H1 (cell line): ENCODE measurements at regions not wholly inside any gene's neighbourhood (a gene's known extent, or its start where the extent isn't known, plus 50 kb on each side); places are given as distances from the start of the nearest gene placed in this dataset.

ENCODE experiments used
- CTCF ChIA-PET: fragments of 300-600 bp; sonication (Branson Sonifier 250); formaldehyde crosslinking; loops from one replicate; lab custom pipeline; 2021; ENCODE audit not compliant: partially characterized antibody; lab: Charles Lee
- POLR2A ChIA-PET: fragments of 300-600 bp; sonication (Branson Sonifier 250); formaldehyde crosslinking; loops from one replicate; lab custom pipeline; 2021; ENCODE audit warnings: inconsistent platforms; ENCODE audit not compliant: partially characterized antibody; lab: Charles Lee
- DNase-seq, 2 experiments: peaks; one replicate each; pipeline versions ENCODE4 v3.0.0 to v3.0.0-alpha.2; 2010 to 2022; ENCODE audit warnings: low spot score in 2 of 2, low read depth in 1 of 2, mixed read lengths in 1 of 2
- FAIRE-seq: peaks from 2 replicates; lab custom pipeline; 2011; peaks lifted over from hg19 to GRCh38; lab: Jason Lieb, UNC
- H2AFZ ChIP-seq: 2 replicates; pipeline ENCODE4 v1.8.1; 2012; ENCODE audit warnings: low read length, inconsistent platforms
- H2AK5ac ChIP-seq: 2 replicates; pipeline ENCODE4 v1.6.1; 2013; ENCODE audit warnings: low read depth, low read length
- H2BK120ac ChIP-seq: replicated peaks from 2 replicates; pipeline ENCODE3; 2013; ENCODE audit warnings: low read depth, low read length, inconsistent platforms
- H2BK12ac ChIP-seq: 2 replicates; pipeline ENCODE4 v1.6.1; 2013; ENCODE audit warnings: low read depth, low read length
- H2BK15ac ChIP-seq: 2 replicates; pipeline ENCODE4 v1.6.1; 2013; ENCODE audit warnings: low read length
- H2BK20ac ChIP-seq: 2 replicates; pipeline ENCODE4 v1.6.1; 2013; ENCODE audit warnings: low read length
- H2BK5ac ChIP-seq: 2 replicates; pipeline ENCODE4 v1.6.1; 2013; ENCODE audit warnings: low read depth, low read length
- H3K14ac ChIP-seq: 2 replicates; pipeline ENCODE4 v1.6.1; 2013; ENCODE audit warnings: inconsistent platforms; ENCODE audit not compliant: insufficient read length
- H3K18ac ChIP-seq: 2 replicates; pipeline ENCODE4 v1.6.1; 2013; ENCODE audit warnings: low read length; ENCODE audit errors: extremely low read depth
- H3K23ac ChIP-seq: 2 replicates; pipeline ENCODE4 v1.6.1; 2013; ENCODE audit warnings: inconsistent platforms; ENCODE audit not compliant: insufficient read length
- H3K23me2 ChIP-seq: 2 replicates; pipeline ENCODE4 v1.6.1; 2013; ENCODE audit warnings: low read depth, low read length
- H3K27ac ChIP-seq: 2 replicates; pipeline ENCODE4 v1.6.1; 2011; ENCODE audit warnings: low read depth, low read length, inconsistent platforms
- H3K27me3 ChIP-seq, 4 experiments: replicated peaks in 1 of 4; 1 replicate in 1 of 4; 2 replicates in 3 of 4; pipeline versions ENCODE4 v1.6.1 to v1.8.1; 2011 to 2013; ENCODE audit warnings: low read length in 3 of 4, mild to moderate bottlenecking in 3 of 4, inconsistent platforms in 2 of 4, mixed read lengths in 2 of 4, moderate library complexity in 1 of 4; ENCODE audit not compliant: control insufficient read depth in 3 of 4, insufficient read depth in 3 of 4; ENCODE audit errors: extremely low read depth in 1 of 4
- H3K36me3 ChIP-seq, 4 experiments: 2 replicates each; pipeline versions ENCODE4 v1.6.1 to v1.8.1; 2011 to 2013; ENCODE audit warnings: mild to moderate bottlenecking in 4 of 4, low read length in 3 of 4, moderate library complexity in 2 of 4, control low read depth in 1 of 4, inconsistent platforms in 1 of 4; ENCODE audit not compliant: insufficient read depth in 4 of 4, control insufficient read depth in 2 of 4
- H3K4ac ChIP-seq: replicated peaks from 2 replicates; pipeline ENCODE3; 2013; ENCODE audit warnings: low read length, low read depth, mixed read lengths, inconsistent platforms; ENCODE audit not compliant: insufficient read length
- H3K4me1 ChIP-seq, 4 experiments: replicated peaks in 1 of 4; 1 replicate in 1 of 4; 2 replicates in 3 of 4; pipeline versions ENCODE4 v1.6.1 to v1.8.1; 2011 to 2013; ENCODE audit warnings: low read length in 3 of 4, inconsistent platforms in 2 of 4, mixed read lengths in 1 of 4; ENCODE audit not compliant: insufficient read depth in 4 of 4, control insufficient read depth in 3 of 4
- H3K4me2 ChIP-seq, 2 experiments: 2 replicates each; pipeline versions ENCODE4 v1.6.1 to v1.8.1; 2011 to 2013; ENCODE audit warnings: low read depth in 2 of 2, low read length in 2 of 2, control low read depth in 1 of 2, inconsistent platforms in 1 of 2, mild to moderate bottlenecking in 1 of 2; ENCODE audit not compliant: insufficient read depth in 1 of 2
- H3K4me3 ChIP-seq, 4 experiments: fragments of 200-600, 300-600 bp in 1 of 4; sonication (generic), shearing (Covaris generic), sonication (Bioruptor Twin) in 1 of 4; 2 replicates each; pipeline versions ENCODE4 v1.5.1 to v1.8.1; 2011 to 2016; ENCODE audit warnings: low read length in 4 of 4, low read depth in 3 of 4, control low read depth in 2 of 4, inconsistent platforms in 2 of 4, mild to moderate bottlenecking in 2 of 4, mixed read lengths in 1 of 4, moderate library complexity in 1 of 4; ENCODE audit not compliant: insufficient read depth in 2 of 4; ENCODE audit errors: extremely low read depth in 1 of 4
- H3K56ac ChIP-seq: replicated peaks from 2 replicates; pipeline ENCODE3; 2013; ENCODE audit warnings: low read depth, mild to moderate bottlenecking, mixed read lengths, low read length, inconsistent platforms; ENCODE audit not compliant: insufficient read length
- H3K79me1 ChIP-seq: 2 replicates; pipeline ENCODE4 v1.6.1; 2013; ENCODE audit warnings: low read depth, low read length, control low read depth
- H3K79me2 ChIP-seq, 2 experiments: 2 replicates each; pipeline versions ENCODE4 v1.6.1 to v1.8.1; 2012 to 2013; ENCODE audit warnings: low read length in 2 of 2, mild to moderate bottlenecking in 2 of 2, inconsistent platforms in 1 of 2; ENCODE audit not compliant: insufficient read depth in 2 of 2, control insufficient read depth in 1 of 2
- H3K9ac ChIP-seq, 4 experiments: replicated peaks in 1 of 4; 1 replicate in 1 of 4; 2 replicates in 3 of 4; pipeline versions ENCODE4 v1.6.1 to v1.8.1; 2011 to 2013; ENCODE audit warnings: low read depth in 3 of 4, low read length in 3 of 4, control low read depth in 2 of 4, mild to moderate bottlenecking in 2 of 4, moderate library complexity in 2 of 4, inconsistent platforms in 1 of 4; ENCODE audit errors: extremely low read depth in 1 of 4
- H3K9me3 ChIP-seq, 2 experiments: 2 replicates each; pipeline versions ENCODE4 v1.6.1 to v1.8.1; 2012 to 2013; ENCODE audit warnings: mild to moderate bottlenecking in 2 of 2, moderate library complexity in 2 of 2, control low read depth in 1 of 2, inconsistent platforms in 1 of 2, low read depth in 1 of 2, low read length in 1 of 2, mixed read lengths in 1 of 2; ENCODE audit not compliant: insufficient read depth in 2 of 2
- H4K20me1 ChIP-seq, 2 experiments: replicated peaks in 1 of 2; 2 replicates each; pipeline versions ENCODE3 to v1.8.1; 2011 to 2013; ENCODE audit warnings: inconsistent platforms in 2 of 2, low read length in 2 of 2, mild to moderate bottlenecking in 1 of 2; ENCODE audit not compliant: insufficient read depth in 2 of 2, control insufficient read depth in 1 of 2
- H4K5ac ChIP-seq: 2 replicates; pipeline ENCODE4 v1.6.1; 2013; ENCODE audit warnings: low read length, low read depth, mixed read lengths, inconsistent platforms; ENCODE audit not compliant: insufficient read length
- H4K8ac ChIP-seq: 2 replicates; pipeline ENCODE4 v1.8.0; 2013; ENCODE audit warnings: mild to moderate bottlenecking, moderate library complexity, low read length, inconsistent platforms; ENCODE audit not compliant: insufficient read depth; ENCODE audit errors: extremely low read depth
- H4K91ac ChIP-seq: replicated peaks from 2 replicates; pipeline ENCODE3; 2013; ENCODE audit warnings: low read length, mixed read lengths, inconsistent platforms; ENCODE audit not compliant: insufficient read length
- ASH2L ChIP-seq: fragments of 200-600, 300-600 bp; sonication (generic); IDR thresholded peaks from one replicate; pipeline ENCODE4 v1.7.1; 2017; ENCODE audit warnings: low read length
- CHD1 ChIP-seq: IDR thresholded peaks from 2 replicates; pipeline ENCODE4 v1.6.1; 2012; ENCODE audit warnings: low read depth, low read length, improper control_type of control experiment
- CHD2 ChIP-seq: IDR thresholded peaks from 2 replicates; pipeline ENCODE4 v1.6.1; 2012; ENCODE audit warnings: low read length, improper control_type of control experiment
- CREB1 ChIP-seq: IDR thresholded peaks from 2 replicates; pipeline ENCODE4 v1.6.1; 2012; ENCODE audit warnings: inconsistent platforms
- FOSL1 ChIP-seq: IDR thresholded peaks from 2 replicates; pipeline ENCODE4 v1.6.1; 2011; ENCODE audit warnings: mild to moderate bottlenecking, low read depth, low read length, moderate library complexity; ENCODE audit not compliant: insufficient read depth
- KDM1A ChIP-seq: fragments of 200-600, 300-600 bp; sonication (generic); IDR thresholded peaks from 2 replicates; pipeline ENCODE4 v1.7.1; 2016; ENCODE audit warnings: mild to moderate bottlenecking, low read length, borderline replicate concordance
- RAD21 ChIP-seq, 2 experiments: IDR thresholded peaks in 1 of 2; conservative IDR thresholded peaks in 1 of 2; 2 replicates each; pipeline ENCODE4 v1.6.1; 2011; ENCODE audit warnings: low read depth in 2 of 2, low read length in 2 of 2, improper control_type of control experiment in 1 of 2, inconsistent platforms in 1 of 2, mild to moderate bottlenecking in 1 of 2, moderate library complexity in 1 of 2
- TAF7 ChIP-seq: optimal IDR thresholded peaks from 2 replicates; pipeline ENCODE3; 2011; ENCODE audit warnings: low read depth, mild to moderate bottlenecking, inconsistent platforms, low read length, moderate library complexity, borderline replicate concordance
- TBP ChIP-seq: IDR thresholded peaks from 2 replicates; pipeline ENCODE4 v1.6.1; 2011; ENCODE audit warnings: low read depth, low read length, improper control_type of control experiment
- WGBS, 2 experiments: shearing (Covaris generic) in 1 of 2; methylation state at CpG; one replicate each; pipeline versions ENCODE4 v1.1.6 to v1.1.7; 2013 to 2015; ENCODE audit warnings: low lambda C conversion rate in 2 of 2, mixed read lengths in 2 of 2, inconsistent platforms in 1 of 2, low coverage in 1 of 2, missing lambda C conversion rate in 1 of 2; ENCODE audit not compliant: insufficient replicate concordance in 2 of 2, insufficient coverage in 1 of 2, insufficient read length in 1 of 2; ENCODE audit errors: extremely low coverage in 1 of 2, missing lambda C conversion rate in 1 of 2; 5-methylcytosine and 5-hydroxymethylcytosine counted together

DNA sequence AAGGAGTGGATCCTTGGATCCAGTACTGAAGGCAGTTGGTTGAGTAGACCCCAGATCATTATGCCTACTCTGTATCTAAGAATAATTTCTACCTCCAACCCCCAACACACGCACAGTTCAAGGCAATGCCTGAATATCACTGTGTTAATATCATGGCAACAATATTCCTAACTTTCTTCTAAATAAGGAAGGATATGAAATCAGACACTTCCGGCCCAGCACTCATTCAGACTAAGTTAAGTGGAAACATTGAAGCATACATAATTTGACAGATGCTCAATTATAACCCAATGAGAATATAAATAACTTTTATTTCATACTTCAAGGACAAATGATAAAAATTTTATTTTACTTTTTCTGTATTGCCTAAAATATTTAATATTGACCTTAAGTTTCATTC is 153.6 kb upstream of the COL3A1 start:
- H2BK15ac ChIP-seq = no peak overlapping the region

More for the DNA sequence above, 153.6 kb upstream of the COL3A1 start:
- Histone ChIP-seq H3K4me2 (no peak overlapping the region), H3K9ac (no peak overlapping the region), H2AK5ac (no peak overlapping the region), H4K8ac (no peak overlapping the region), H3K23ac (no peak overlapping the region), H3K23me2 (no peaks in the 10 kb centered on the region), H2BK120ac (no peak overlapping the region), H4K5ac (no peak overlapping the region), H2BK12ac (no peak overlapping the region), H3K4ac (no peak overlapping the region), H2BK5ac (no peak overlapping the region), H3K18ac (no peak overlapping the region), H3K36me3 (no peaks in the 10 kb centered on the region)
- CTCF ChIA-PET = no interaction called here
- no peak for DNase-seq
- POLR2A ChIA-PET = no interaction called here
- TF ChIP-seq CHD1 (no peak), TAF7 (no peak), CREB1 (no peak), ASH2L (no peak), TBP (no peak), RAD21 (IDR thresholded peaks at IDR 0.05 in 1 of 2, conservative IDR thresholded peaks at IDR 0.05 in 1 of 2; ENCODE audit: low read depth in 2 of 2, low read length in 2 of 2) (no peak), KDM1A (no peak), CHD2 (no peak), FOSL1 (no peak)
- TF ChIP-seq, all 59 proteins: peak for 0
- H3K27me3 ChIP-seq = no peaks in the 10 kb centered on the region
- WGBS, 2 experiments = 84% methylated on average over 2 of the region's 2 CpGs; no CpG with 5 or more reads in 1 of the 2 experiments
- H2BK20ac ChIP-seq = no peak overlapping the region
- H4K20me1 ChIP-seq = no peaks in the 10 kb centered on the region
- H3K79me1 ChIP-seq = no peaks in the 10 kb centered on the region
- no peak overlapping the region for H3K27ac ChIP-seq
- no peak overlapping the region for H2AFZ ChIP-seq
- no peak for FAIRE-seq
- no peaks in the 10 kb centered on the region for H3K4me1 ChIP-seq
- H3K4me3 ChIP-seq = no peak overlapping the region
- H3K56ac ChIP-seq = no peak overlapping the region
- H3K14ac ChIP-seq = no peak overlapping the region
- H3K79me2 ChIP-seq = no peaks in the 10 kb centered on the region
- no peaks in the 10 kb centered on the region; a peak in 1 of 4 replicates for H3K9me3 ChIP-seq
- no peak overlapping the region for H4K91ac ChIP-seq
